ENCODE measurements at regions not wholly inside any gene's neighbourhood (a gene's known extent, or its start where the extent isn't known, plus 50 kb on each side); places are given as distances from the start of the nearest gene placed in this dataset.

DNA sequence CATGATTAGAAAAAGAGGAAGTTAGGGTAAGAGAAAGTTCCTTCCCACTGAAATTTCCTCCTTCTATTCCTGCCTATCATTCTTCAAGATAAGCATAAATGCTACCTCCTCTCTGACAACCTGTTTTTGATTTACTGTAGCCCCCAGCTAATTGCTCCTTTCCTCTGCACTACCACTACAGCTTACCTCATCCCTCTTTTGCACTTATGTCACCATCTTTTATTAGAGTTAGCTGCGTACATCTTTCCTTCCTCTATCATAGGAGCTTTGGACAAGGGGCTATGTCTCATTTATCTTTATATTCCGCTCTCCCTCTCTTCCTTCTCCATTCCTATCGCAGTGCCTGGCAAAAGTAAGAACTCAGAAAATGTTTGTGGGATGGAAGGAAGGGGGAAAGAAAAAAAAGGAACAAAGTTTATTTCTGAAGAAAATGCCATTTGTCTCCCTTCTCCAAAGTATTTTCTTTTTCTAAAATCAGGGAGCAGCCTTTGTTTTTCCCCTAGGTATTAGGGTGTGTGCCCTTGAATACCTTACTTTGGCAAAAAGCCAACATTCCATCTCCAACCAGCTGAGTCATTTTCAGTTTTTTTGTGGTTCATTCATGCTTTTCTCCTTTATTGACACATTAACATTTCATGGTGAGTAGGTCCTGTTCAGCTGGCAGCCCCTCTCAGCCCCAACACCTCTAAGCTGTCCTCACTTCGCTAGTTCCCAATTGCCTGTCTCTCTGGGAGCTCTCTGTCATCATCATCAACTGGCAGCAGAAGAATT is 87.6 kb upstream of the SOX2 start:
- Mint-ChIP-seq H3K9me3 (no peaks in the 10 kb centered on the region), H3K27me3 (ENCODE audit: low read depth) (peaks cover 46% of the 10 kb centered on the region), H3K36me3 (no peaks in the 10 kb centered on the region), H3K4me3 (no peak overlapping the region), H3K27ac (no peak overlapping the region), H3K4me1 (peaks cover 19% of the 10 kb centered on the region)
- DNase-seq (ENCODE audit: low spot score in 2 of 2, unreplicated experiment in 2 of 2) = no peak
- TF ChIP-seq CTCF (IDR thresholded peaks at IDR 0.05; ENCODE audit: unreplicated experiment) = no peak

DNA sequence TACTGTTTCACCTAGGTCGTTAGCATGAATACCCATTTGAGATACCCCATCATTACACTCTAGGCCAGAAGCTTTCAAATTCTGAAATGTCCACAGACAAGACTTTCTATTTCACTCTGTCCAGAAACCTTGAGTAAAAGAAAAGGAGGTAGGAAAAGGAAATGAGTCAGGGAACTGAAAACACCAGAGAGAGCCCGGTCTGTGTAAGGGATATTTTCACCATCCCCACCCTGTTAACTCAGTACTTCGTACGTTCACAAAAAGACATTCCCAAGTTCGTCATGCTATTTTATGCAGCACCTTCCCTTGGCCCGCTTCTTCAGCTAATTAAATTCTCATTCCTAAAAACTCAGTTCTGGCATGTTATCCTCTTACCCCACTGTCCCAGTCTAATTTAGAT is 89.4 kb upstream of the SOX2 start:
- Mint-ChIP-seq H3K9me3 (no peaks in the 10 kb centered on the region), H3K4me1 (peaks cover 12% of the 10 kb centered on the region), H3K27me3 (ENCODE audit: low read depth) (peaks cover 57% of the 10 kb centered on the region), H3K4me3 (no peak overlapping the region), H3K36me3 (no peaks in the 10 kb centered on the region), H3K27ac (no peak overlapping the region)
- DNase-seq (ENCODE audit: low spot score in 2 of 2, unreplicated experiment in 2 of 2) = no peak
- no peak for TF ChIP-seq CTCF (IDR thresholded peaks at IDR 0.05; ENCODE audit: unreplicated experiment)

DNA sequence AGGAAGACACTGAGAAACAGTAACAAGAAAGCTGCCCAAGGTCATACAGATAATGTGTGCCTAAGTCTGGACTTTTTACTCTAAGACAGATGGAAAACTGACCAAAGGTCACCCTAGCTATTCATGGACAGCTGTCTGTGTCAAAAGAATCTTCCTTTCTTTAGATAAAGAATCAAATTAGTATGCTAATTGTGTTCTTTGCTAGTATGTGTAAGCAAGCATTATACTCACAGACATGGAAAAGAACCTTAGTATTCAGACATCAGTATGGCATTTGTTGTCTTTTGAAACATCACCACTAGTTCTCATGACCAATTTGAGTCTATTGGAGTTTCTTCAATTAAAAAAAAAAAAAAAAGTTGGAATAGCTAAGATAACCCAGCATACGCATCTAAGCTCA is 91.8 kb upstream of the SOX2 start:
- Mint-ChIP-seq H3K4me3 (no peak overlapping the region), H3K4me1 (peaks cover 12% of the 10 kb centered on the region), H3K9me3 (no peaks in the 10 kb centered on the region), H3K27ac (no peak overlapping the region), H3K36me3 (no peaks in the 10 kb centered on the region), H3K27me3 (ENCODE audit: low read depth) (peaks cover 57% of the 10 kb centered on the region)
- no peak for TF ChIP-seq CTCF (IDR thresholded peaks at IDR 0.05; ENCODE audit: unreplicated experiment)
- no peak for DNase-seq (ENCODE audit: low spot score in 2 of 2, unreplicated experiment in 2 of 2)

DNA sequence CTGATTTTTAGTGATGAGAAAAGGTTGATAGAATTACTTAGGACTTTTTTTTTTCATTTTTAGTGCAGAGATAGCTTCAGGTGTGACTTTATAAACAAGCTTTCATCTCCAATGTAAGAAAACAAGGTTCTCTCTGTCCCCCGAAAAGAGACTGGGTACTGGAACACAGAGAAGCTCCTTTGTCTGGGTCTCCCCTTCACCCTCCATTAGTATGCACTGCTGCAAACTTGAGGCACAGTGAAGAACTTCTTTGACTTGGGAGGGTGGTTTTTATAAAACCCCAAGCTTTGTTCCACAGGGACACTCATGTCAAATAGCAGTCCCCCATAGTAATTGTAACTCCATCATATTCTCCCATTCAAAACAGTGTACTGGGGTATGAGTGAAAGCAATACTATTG is 93.5 kb upstream of the SOX2 start:
- no peaks in the 10 kb centered on the region for H3K36me3 Mint-ChIP-seq
- no peak overlapping the region for H3K27ac Mint-ChIP-seq
- no peaks in the 10 kb centered on the region for H3K9me3 Mint-ChIP-seq
- no peak for TF ChIP-seq CTCF (IDR thresholded peaks at IDR 0.05; ENCODE audit: unreplicated experiment)
- no peak for DNase-seq (ENCODE audit: low spot score in 2 of 2, unreplicated experiment in 2 of 2)
- H3K4me3 Mint-ChIP-seq = no peak overlapping the region
- peaks cover 57% of the 10 kb centered on the region for H3K27me3 Mint-ChIP-seq (ENCODE audit: low read depth)
- H3K4me1 Mint-ChIP-seq = no peaks in the 10 kb centered on the region

DNA sequence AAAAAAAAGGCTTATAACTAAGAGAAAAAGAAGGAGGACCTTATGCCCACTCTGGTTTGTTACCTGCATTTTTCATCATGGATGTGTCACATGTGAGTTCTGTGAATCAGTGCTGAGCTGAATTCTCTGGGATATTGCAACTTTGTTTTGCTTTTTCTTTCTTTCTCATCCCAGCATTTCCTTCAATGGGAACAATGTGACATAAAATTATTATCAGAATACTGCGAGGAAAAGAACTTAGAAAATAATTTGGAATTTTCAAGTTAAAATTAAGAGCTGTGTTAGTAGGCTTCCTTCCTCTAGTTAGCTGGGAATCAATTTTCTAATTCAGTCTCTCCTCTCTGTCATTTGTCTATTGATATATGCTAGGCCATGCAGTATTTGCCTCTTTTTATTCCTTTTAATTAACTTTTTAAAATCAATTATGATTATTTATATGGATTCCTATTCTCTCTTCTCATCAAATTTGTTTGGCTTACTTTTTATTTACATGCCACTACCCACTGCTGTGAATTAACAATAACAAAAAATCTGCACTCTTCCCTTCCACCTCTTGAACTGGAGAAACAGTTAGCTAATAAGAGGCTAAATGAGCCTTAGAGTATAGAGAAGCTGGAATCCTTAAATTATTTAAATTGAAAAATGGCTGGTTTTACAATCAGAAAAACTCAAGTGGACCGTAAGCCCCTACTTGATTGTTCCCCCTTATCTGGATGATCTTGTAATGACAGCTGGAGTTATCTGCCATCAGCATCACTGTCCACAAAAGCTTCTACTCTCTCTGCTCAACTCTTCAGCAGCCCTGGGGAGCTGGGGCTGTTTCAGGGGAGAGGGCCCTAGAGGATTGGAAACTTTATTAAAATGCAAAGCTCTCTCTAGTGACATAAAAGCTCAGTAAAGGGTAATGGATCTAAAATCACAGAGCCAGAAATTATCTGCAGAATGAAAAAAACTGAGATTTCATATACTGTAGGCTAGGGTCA is 95.3 kb upstream of the SOX2 start:
- no peak overlapping the region for H3K4me3 Mint-ChIP-seq
- no peak for TF ChIP-seq CTCF (IDR thresholded peaks at IDR 0.05; ENCODE audit: unreplicated experiment)
- peaks cover 45% of the 10 kb centered on the region for H3K27me3 Mint-ChIP-seq (ENCODE audit: low read depth)
- no peaks in the 10 kb centered on the region for H3K4me1 Mint-ChIP-seq
- no peaks in the 10 kb centered on the region for H3K9me3 Mint-ChIP-seq
- DNase-seq (ENCODE audit: low spot score in 2 of 2, unreplicated experiment in 2 of 2) = no peak
- H3K27ac Mint-ChIP-seq = no peak overlapping the region
- no peaks in the 10 kb centered on the region for H3K36me3 Mint-ChIP-seq
